Tibial nerve (tissue), 4 donors: ENCODE measurements at regions not wholly inside any gene's neighbourhood (a gene's known extent, or its start where the extent isn't known, plus 50 kb on each side); places are given as distances from the start of the nearest gene placed in this dataset.

Experiments used
- DNase-seq, 2 donors: peaks; one replicate each; pipeline ENCODE4 v3.0.0-alpha.2; 2019; ENCODE audit warnings: low spot score in 2 of 2
- H3K27ac ChIP-seq, 4 donors: fragments of 200-600 bp; sonication (generic) in 3 of 4; one replicate each; pipeline ENCODE4 v1.5.1; 2017 to 2019; ENCODE audit warnings: mild to moderate bottlenecking in 1 of 4
- H3K27me3 ChIP-seq, 2 donors: fragments of 200-600 bp; sonication (generic) in 1 of 2; one replicate each; pipeline versions ENCODE4 v1.5.1 to v1.6.0; 2017 to 2019
- H3K36me3 ChIP-seq, 3 donors: fragments of 200-600 bp; sonication (generic); one replicate each; pipeline ENCODE4 v1.5.1; 2018 to 2019
- H3K4me1 ChIP-seq, 4 donors: fragments of 200-600 bp; sonication (generic) in 3 of 4; one replicate each; pipeline ENCODE4 v1.5.1; 2017 to 2019
- H3K4me3 ChIP-seq, 4 donors: fragments of 200-600 bp; sonication (generic) in 3 of 4; one replicate each; pipeline ENCODE4 v1.5.1; 2017 to 2019; ENCODE audit warnings: mild to moderate bottlenecking in 1 of 4, moderate library complexity in 1 of 4
- H3K9me3 ChIP-seq, 4 donors: fragments of 200-600 bp; sonication (generic) in 3 of 4; one replicate each; pipeline ENCODE4 v1.5.1; 2017 to 2019
- CTCF ChIP-seq, 5 experiments: fragments of 200-600 bp in 3 of 5; fragments of 450-650 bp in 2 of 5; sonication (generic) in 3 of 5; IDR thresholded peaks; one replicate each; pipeline ENCODE4 v1.5.1; 2016 to 2019; ENCODE audit warnings: antibody characterized with exemption in 5 of 5, mild to moderate bottlenecking in 3 of 5, moderate library complexity in 2 of 5
- EP300 ChIP-seq, 2 donors: sonication (generic); formaldehyde crosslinking; IDR thresholded peaks; one replicate each; pipeline ENCODE4 v1.6.1; 2017; ENCODE audit warnings: antibody characterized with exemption in 2 of 2, mild to moderate bottlenecking in 1 of 2
- POLR2A ChIP-seq, 2 donors: fragments of 450-650 bp; IDR thresholded peaks; one replicate each; pipeline ENCODE4 v1.6.1; 2017; ENCODE audit warnings: antibody characterized with exemption in 2 of 2, mild to moderate bottlenecking in 2 of 2, moderate library complexity in 2 of 2
- WGBS, 2 donors: methylation state at CpG; one replicate each; pipeline ENCODE4 v1.1.5; 2018; 5-methylcytosine and 5-hydroxymethylcytosine counted together

GRCh38 chr12:85507456-85507855, 227.4 kb downstream of the ALX1 start:
- no peaks in the 10 kb centered on the region for H3K27me3 ChIP-seq
- H3K9me3 ChIP-seq, result no peaks in the 10 kb centered on the region
- H3K36me3 ChIP-seq, result no peaks in the 10 kb centered on the region
- TF ChIP-seq POLR2A (IDR thresholded peaks at IDR 0.05) (no peak), EP300 (IDR thresholded peaks at IDR 0.05) (no peak), CTCF (IDR thresholded peaks at IDR 0.05) (no peak)
- H3K4me1 ChIP-seq, result no peaks in the 10 kb centered on the region
- H3K27ac ChIP-seq, result no peak overlapping the region
- no peak for DNase-seq
- no peak overlapping the region for H3K4me3 ChIP-seq

GRCh38 chr12:85509081-85509856, 229.2 kb downstream of the ALX1 start:
- TF ChIP-seq EP300 (IDR thresholded peaks at IDR 0.05) (no peak), POLR2A (IDR thresholded peaks at IDR 0.05) (no peak), CTCF (IDR thresholded peaks at IDR 0.05) (no peak)
- H3K4me3 ChIP-seq, result no peak overlapping the region
- H3K9me3 ChIP-seq, result no peaks in the 10 kb centered on the region
- DNase-seq, result no peak
- H3K27ac ChIP-seq, result no peak overlapping the region
- no peaks in the 10 kb centered on the region for H3K4me1 ChIP-seq
- H3K27me3 ChIP-seq, result no peaks in the 10 kb centered on the region
- no peaks in the 10 kb centered on the region for H3K36me3 ChIP-seq
- 59 to 71% methylated on average over 8 of the region's 8 CpGs for WGBS, 2 donors

GRCh38 chr12:85509857-85510256, 229.8 kb downstream of the ALX1 start:
- 63 to 67% methylated on average over 3 of the region's 3 CpGs for WGBS, 2 donors
- no peak for TF ChIP-seq CTCF (IDR thresholded peaks at IDR 0.05)
- H3K36me3 ChIP-seq, result no peaks in the 10 kb centered on the region

GRCh38 chr12:85516039-85516438, 236.0 kb downstream of the ALX1 start:
- H3K4me3 ChIP-seq, result no peak overlapping the region
- DNase-seq, result no peak
- H3K4me1 ChIP-seq, result no peaks in the 10 kb centered on the region
- no peaks in the 10 kb centered on the region for H3K36me3 ChIP-seq
- no peaks in the 10 kb centered on the region for H3K27me3 ChIP-seq
- TF ChIP-seq EP300 (IDR thresholded peaks at IDR 0.05) (no peak), CTCF (IDR thresholded peaks at IDR 0.05) (no peak), POLR2A (IDR thresholded peaks at IDR 0.05) (no peak)
- no peak overlapping the region for H3K27ac ChIP-seq
- H3K9me3 ChIP-seq, result no peaks in the 10 kb centered on the region

More at GRCh38 chr12:85509857-85510256, 229.8 kb downstream of the ALX1 start:
- Histone ChIP-seq H3K27me3 (no peaks in the 10 kb centered on the region), H3K27ac (no peak overlapping the region), H3K4me3 (no peak overlapping the region), H3K9me3 (no peaks in the 10 kb centered on the region), H3K4me1 (no peaks in the 10 kb centered on the region)
- DNase-seq, result no peak

GRCh38 chr12:85516667-85517325, 236.8 kb downstream of the ALX1 start:
- Histone ChIP-seq H3K4me1 (no peaks in the 10 kb centered on the region), H3K9me3 (no peaks in the 10 kb centered on the region), H3K27me3 (no peaks in the 10 kb centered on the region), H3K27ac (no peak overlapping the region), H3K36me3 (no peaks in the 10 kb centered on the region), H3K4me3 (no peak overlapping the region)
- no peak for DNase-seq
- TF ChIP-seq POLR2A (IDR thresholded peaks at IDR 0.05) (no peak), EP300 (IDR thresholded peaks at IDR 0.05) (no peak), CTCF (IDR thresholded peaks at IDR 0.05) (no peak)
- WGBS, 2 donors, result 74 to 75% methylated on average over 3 of the region's 3 CpGs
